Stimulated activated CD4-positive, alpha-beta T cell treated with anti-CD3 and anti-CD28 coated beads, Interleukin-4, amount 100 ng/mL, for 48 hours (primary cell): ENCODE measurements at regions not wholly inside any gene's neighbourhood (a gene's known extent, or its start where the extent isn't known, plus 50 kb on each side); places are given as distances from the start of the nearest gene placed in this dataset.

Experiments used
- DNase-seq, 2 donors: peaks; one replicate each; pipeline ENCODE4 v3.0.0-alpha.2; 2020; ENCODE audit warnings: low read depth in 2 of 2

DNA sequence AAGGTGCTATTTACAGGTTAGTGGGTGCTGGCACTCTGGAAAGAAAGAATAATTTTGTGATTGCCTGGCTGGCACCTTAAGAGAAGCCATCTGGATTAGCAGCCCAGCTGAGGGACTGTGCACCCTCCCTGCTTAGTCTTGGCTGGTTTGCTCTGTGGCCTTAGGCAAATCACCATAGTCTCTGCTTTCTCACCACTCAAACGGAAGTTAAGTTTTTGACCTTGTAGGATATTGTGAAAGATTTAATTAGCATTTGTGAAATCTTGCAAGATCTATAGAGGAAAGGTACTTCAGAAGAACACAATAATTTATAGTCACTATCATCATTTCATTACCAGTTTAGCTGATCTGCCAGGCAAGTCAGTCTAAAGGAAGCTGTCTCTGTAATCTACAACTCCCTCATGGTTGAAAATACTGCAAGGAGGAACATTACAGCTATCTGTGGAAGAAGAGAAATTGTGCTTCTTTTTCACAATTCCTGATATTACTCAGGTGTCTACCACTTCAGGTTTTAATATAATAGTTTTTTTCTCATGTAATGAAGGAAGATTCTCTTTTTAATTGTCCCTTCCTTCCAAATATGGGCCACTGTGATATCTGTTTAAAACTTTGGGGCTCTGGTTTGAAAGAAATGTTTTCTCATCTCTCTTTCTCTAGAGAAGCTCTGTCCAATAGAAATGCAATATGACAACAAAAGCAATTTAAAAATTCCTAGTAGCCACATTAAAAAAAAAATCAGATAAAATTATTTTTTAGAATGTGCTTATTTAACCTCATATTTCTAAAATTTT is 219.6 kb downstream of the PTEN start:
- no peak for DNase-seq

DNA sequence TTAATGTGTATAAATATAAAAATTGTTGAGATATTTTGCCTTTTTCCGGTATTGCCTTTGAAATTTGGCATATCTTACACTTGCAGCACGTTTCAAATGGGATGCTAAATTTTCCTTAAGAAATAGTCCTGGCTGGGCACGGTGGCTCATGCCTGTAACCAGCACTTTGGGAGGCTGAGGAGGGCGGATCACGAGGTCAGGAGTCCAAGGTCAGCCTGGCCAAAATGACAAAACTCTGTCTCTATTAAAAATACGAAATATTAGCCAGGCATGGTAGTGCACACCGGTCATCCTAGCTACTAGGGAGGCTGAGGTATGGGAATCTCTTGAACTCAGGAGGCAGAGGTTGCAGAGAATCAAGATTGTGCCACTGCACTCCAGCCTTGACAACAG is 220.2 kb downstream of the PTEN start:
- DNase-seq: no peak

DNA sequence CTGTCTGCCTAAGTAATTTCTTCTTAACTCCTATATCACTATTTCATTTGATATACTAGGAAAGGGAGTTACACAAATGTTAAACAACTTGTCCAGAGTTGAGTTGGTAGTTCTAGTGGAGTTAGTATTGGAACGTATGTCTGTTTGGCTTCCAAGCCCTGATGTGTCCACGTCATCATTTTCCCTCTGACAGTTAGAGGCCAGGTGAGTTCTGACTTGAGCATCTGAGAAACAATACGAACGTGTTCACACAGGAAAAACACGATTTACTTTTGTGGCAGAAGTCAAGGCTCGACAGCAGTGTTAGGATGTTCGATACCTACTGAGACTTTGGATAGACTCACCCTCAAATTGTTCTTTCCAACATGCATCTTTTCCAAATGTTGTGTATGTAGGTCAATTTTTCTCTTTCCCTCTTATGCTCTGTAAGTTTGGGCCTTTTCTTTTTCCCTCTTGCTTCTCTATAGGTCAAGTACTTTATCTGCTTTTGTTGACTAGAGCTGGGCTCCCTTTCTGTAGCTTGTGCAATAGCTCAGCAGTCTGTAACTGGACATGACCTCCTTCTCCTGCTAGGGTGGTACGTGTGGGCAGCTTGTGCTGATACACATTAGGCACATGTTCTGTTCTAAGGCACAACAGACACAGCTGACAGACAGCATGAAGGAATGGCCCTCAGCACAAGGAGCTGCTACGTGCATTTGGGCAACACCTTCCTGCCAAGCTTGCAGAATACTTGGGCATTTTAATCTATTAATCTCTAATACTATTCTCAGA is 222.9 kb downstream of the PTEN start:
- no peak for DNase-seq

DNA sequence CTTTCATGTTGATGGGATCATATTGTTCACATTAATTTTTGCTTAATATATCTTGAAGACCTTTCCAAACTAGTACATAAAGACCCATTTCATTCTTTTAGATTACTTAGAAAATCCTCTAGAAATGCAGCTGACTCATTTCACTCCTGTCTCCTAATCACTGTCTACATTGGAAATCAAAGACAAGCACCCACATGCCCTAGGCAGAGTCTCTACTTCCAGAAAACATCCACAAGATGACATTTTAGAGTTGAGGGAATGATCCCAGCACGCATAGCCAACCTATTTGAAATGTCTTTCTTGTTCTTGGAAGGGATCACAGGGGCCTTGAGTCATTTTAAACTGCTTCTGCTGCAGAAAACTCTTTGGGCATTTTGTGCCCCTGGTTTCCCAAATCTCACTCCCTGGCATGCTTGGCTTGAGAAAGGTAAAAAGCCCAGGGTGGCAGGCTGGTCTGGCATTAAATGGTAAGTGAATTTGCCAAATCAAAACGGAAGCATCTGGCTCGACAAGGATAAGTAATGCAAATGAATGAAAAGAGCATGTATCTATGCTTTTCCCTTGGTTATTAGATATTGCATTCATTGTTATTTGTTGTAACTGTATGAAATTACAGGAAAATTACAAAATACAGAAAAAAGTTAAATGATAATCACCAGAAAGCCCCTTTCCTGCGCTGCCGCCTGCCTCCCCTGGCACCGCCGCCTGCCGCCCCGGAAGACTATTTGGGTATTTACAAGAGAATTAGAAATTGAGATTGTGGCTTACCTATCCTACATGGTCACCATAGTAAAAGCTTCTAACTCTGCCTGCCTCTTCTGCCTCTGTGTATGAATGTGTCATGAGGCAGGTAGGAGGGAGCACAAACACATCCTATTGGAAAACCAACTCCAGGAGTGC is 225.3 kb downstream of the PTEN start:
- no peak for DNase-seq

DNA sequence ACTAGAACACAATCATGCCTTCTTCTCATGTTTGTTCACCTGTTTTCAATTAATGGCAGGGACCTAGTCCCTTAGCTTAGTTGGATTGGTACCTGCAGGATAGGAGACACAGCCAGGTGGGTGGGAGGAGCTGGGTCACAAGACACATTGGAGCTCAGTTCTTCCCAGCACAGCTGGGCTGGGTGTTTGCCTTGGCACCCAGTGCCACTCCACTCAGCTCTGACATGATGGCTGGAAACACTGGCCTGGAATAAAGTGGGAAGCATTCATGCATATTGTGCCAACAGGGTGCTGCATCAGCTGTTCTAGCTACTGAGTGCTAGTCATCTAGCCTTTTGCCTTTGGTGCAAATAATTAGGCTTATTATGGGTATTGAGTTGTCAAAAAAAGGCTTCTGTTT is 226.1 kb downstream of the PTEN start:
- no peak for DNase-seq

DNA sequence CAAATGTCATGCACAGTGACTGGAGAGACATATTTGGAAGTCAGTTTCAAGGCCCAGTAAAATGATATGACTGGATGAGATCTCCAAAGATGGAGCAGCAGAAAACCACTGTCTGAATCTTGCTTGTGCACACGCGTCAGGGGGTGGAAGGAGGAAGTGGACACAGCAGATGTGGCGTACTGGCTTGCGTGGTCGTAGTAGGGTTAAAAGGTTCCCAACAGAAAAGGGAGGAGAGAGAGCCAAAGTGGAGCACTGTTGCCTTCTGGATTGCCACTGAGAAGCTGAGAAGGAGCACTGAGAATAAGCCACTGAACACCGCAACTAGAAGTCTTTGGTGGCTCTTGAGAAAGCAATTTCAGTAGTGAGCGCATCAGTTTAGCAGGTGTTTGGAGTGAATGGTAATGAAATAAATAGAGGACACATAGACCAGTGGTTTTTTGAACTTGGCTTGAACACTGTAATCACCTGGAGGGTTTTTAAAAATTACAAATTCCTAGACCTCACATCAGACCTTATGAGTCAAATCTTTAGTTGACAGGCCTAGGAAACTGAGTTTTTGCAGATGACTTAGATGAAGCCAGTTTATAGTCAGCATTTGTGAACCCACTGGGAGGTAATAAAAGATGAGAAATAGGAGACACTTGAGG is 227.3 kb downstream of the PTEN start:
- no peak for DNase-seq

DNA sequence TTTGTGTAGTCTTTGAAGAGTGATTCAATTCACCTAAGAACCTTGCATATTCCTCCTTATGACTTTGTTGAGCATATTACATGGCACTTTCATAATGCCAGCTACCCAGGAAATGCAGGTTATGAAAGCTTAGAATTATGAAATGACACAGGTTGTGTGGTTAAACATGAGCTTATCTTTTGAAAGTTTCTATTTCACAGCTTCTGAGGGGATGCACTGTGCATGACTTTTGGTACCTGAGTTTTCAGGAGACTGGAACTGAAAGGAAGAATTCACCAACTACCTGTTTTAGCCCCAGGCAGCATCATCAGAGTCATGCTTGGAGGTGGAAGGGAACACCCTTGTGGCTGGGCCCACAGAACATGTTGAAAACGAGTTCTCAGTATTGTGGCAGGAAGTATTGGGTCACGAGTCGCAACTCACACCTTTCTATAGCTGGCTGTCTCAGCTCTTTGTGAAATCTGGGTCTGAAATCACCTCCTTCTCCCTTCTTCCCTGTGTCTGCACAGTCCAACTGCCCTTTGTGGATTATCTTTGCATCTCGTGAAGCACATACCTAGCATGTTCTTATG is 228.2 kb downstream of the PTEN start:
- peak; percentile 46 to 66 for DNase-seq

DNA sequence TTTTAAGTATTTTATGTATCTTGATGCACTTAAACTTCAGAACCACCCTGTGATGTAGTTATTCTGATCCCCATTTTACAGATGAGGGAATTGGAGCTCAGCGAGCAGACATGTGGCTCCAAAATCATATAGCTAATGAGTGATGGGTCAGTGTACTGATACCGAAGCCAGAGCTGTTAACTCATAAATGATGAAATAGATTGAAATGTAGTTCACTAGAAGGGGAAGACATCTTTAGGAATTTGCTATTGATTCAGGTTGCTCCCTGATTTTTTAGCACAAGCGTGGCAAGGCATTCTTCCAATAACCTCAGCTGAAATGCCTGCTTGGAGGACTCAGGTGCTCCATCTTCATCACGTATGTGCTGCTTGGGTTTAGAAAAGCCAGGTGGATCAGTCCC is 228.8 kb downstream of the PTEN start:
- DNase-seq: no peak

DNA sequence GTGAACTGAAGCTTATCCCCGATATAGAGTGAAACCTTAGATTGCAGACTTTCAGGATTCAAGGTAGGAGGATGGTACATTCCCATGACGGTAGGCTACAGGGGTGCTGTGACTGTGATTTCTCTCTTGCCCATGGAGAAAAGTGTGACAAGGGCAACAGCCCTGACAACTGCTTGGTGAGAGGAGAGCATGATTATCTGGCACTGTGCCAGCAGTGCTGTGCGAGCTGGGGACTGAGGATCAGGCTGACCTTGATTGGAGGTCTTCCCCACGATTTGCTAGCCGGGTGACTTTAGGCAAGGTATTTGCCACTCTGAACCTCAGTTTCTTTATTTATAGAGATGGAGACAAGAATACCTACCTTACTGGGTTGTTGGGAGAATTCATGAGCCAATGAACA is 229.5 kb downstream of the PTEN start:
- DNase-seq: no peak

DNA sequence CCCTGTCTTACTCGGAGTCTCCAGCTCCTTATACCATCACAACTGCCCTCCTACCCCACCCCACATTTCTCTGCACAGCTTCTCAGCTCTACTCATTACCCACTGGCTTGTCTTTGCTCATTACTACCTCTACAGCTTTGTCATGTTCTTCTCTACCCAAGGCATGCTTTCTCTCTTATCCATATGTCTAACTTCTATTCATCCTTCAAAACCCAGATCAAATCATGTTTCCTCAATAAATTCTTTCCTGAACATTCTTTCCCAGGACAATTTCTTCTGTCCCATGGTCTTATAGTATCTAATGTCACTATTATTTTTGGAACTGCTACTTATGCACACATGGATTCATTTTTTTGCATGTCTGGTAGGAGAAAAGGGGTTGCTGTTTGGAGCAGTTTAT is 231.4 kb downstream of the PTEN start:
- no peak for DNase-seq

DNA sequence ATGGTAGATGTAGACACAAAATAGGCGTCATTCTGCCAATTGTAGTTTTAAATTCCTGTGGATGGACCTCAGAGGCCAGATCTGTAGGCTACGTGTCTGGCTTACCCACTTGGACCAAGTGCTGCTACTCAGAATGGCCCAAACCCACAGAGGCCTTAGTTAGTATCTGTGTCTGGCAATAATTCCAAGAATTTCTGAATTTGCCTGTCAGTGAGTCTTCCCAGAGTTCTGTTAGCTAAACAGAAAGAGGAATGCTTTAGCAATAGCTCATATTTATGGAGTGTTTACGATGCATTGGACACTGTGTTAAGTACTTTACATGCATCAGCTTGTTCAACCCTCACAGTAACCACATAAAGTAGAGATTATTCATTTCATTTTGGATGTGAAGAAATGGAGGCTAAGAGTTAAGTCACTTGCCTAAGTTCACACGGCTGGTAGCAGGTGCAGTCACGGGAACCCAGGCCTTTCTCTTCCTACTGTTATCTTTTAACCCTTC is 231.8 kb downstream of the PTEN start:
- no peak for DNase-seq

DNA sequence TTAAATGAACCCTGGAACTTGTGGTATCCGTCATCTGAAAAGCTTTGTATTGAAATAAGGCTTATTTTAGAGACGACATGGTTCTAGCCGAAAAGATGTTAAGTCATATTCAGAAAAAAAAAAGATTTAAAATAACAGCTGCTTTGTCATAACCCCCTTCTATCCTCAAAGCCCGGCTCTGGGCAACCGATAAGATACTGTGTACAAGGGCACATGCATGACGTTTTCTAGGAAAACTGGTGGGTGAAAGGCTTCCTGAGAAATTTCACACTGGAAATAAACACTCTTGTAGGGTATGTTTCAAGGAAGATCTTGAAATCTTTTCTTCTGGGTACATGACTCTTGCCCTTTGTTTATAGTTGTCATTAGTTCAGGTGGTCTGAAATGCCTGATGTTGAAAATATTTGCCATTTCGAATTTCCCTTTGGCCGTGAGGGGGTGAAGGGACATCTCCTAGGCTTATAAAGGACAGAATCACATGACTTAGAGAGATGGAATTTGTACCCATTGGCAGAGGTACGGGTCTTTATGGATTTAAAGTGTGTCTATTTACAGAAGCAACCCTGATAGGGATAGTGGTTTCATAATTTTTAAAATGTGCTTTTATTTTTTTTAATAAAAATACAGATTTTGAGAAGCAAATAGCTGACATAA is 232.5 kb downstream of the PTEN start:
- DNase-seq: no peak

DNA sequence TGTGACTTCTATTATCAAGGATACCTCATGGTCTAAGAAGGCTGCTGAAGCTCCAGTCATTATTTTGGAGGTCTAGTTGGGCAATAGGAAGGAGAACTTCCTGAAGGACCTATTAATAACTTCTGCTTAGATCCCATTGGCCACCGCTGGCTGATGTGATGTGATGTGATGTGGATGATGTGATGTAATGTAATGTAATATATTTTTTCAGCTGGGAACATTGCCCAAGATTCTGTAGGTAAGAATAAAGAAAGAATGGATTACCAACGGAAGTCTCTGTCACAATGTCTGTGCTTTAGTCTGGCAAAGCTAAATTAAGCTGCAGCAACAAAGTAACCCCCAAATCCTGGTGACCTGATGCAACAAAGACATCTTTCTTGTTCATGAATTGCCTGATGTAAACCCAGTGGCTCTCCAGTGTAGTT is 233.7 kb downstream of the PTEN start:
- no peak for DNase-seq

DNA sequence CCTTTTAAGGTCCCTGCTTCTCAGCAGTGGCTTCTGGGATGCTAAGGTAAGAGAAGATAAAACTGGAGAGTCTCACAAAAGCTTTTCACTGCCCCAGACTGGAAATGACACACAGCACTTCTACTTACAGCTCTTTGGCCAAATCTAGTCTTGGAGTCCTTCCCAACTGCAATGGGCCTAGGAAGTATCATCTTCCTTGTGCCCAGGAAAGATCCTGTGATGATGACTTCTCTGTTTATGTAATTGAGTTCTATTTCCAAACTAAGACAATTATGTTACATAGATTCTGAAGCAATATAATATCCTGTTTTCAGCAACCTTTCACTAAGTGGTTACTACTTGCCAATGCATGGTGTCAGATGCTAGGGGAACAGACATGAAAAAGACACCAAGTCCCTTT is 234.1 kb downstream of the PTEN start:
- DNase-seq: no peak

DNA sequence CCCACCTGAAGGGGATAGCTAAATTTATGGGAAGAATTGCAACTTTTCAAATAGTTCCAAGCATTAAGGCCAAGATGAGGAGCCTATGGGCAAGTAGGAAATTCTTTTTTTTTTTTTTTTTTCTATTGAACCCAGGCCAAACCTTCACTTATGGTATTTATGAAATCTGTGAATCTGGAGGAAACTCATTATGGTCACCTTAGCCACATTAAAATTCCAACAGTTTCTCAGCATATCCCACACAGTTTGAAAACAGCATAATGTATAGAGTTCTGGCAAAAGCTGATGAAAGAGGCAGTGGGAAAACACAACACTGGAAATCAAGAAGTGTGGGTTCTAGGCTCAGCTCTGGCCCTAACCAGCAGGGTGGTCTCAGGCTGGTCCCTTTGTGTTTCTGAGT is 236.9 kb downstream of the PTEN start:
- DNase-seq: no peak

DNA sequence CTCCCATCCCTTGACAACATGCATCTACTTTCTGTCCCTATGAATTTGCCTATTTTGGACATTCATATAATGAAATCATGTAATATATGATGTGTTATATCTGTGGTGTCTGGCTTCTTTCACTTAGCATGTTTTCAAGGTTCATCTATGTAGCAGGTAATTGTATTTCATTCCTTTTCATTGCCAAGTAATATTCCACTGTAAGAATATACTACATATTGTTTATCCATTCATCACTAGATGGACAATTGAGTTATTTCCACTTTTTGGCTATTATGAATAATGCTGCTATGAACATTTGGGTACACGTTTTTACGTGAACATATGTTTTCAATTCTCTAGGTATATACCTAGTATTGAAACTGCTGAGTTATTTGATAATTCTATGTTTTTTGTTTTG is 238.2 kb downstream of the PTEN start:
- no peak for DNase-seq

DNA sequence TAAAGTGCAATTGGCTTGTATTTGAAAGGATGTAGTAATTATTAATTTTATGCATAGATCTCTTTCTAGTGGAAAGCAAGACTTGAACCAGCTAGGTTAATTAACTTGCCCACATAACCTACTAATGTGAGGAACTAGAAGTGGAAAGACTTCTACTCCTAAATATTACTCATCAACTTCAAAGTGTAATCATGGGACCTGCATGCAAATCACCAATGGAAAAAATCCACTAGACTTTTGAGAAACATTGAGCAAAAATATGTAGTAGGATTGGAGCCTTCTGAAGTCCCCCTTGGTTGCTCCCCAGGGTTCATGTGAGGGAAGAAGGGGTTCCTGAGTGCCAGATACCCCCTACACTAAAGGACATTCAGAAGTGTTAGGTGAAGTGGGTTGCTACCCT is 240.2 kb downstream of the PTEN start:
- DNase-seq: no peak

DNA sequence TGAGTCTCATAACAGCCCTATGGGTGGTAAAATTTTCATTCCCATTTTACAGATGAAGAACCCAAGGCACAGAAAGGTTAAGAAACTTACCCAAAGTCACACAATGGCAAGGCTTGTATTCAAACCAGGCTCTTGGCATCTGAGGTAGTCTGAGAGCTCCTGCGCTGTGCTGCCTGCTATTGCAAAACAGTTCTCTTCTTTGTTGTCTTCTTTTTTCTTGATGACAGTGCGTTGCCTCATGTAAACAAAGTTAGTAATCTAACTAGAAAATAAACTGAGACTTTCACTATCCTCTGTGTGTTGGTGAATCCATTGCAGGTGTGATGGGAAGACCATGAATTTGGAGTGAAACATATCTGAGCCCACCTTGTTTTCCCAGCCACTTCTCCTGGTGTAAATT is 240.8 kb downstream of the PTEN start:
- DNase-seq: no peak

DNA sequence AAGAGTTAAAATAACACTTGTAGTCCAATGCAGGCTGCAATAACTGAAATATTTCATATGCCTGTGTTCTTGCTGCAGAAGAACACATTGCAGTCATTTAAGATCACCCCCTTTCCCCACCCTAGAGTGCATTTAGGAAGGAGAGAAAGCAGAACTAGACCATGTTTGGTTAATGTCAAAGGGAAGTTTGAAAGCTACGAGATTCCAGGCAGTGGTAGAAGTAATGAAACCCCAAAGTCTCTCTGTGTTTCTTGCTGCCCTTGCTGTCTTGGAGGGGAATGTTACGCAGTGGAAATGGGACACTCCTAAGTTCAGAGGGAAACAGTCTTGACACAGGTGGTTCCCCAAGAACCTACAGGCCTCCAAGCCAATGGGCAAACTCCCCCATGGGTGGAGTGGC is 242.9 kb downstream of the PTEN start:
- DNase-seq: no peak

DNA sequence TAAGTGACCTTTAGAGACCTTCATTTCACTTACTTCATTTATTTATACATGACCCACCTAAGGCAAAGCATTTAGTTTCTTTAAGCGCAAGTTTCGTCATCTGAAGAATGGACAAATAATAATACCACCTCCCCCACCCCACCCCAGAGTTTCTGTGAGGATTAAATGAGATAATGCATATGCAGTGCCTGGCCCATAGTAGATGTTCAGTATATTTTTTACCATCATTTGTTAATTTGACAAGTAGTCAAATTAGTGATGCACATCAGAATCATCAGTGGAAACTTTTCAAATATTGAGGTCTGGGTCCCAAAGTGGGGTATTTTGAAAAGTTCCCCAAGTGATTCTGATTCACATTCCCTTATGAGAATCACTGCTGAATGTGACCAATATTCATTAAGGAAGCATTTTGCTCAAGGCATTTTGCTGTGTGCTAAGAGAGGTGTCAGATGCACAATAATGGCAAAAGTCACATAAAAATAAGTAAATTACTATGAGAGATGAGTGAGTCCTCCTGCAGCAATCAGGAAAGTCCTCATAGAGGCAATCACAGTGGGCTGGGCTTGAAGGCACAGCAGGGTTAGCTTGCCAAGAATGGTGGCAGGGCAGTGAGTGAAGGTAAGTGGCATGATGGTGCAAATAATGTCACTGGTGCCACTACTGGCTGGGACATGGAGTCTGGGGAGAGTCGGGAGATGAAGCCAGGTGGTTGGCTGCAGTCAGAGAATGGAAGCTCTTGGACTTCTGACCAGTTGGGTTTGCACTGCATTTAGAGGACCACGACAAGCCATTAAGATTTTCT is 244.1 kb downstream of the PTEN start:
- DNase-seq: no peak
